Vagina (tissue), 2 donors: ENCODE measurements at regions not wholly inside any gene's neighbourhood (a gene's known extent, or its start where the extent isn't known, plus 50 kb on each side); places are given as distances from the start of the nearest gene placed in this dataset.

ENCODE experiments used
- CTCF ChIP-seq, 3 experiments: fragments of 450-650 bp in 2 of 3; fragments of 200-600 bp in 1 of 3; sonication (generic) in 1 of 3; IDR thresholded peaks; one replicate each; pipeline ENCODE4 v1.5.1; 2017 to 2019; ENCODE audit warnings: antibody characterized with exemption in 3 of 3, mild to moderate bottlenecking in 2 of 3, moderate library complexity in 2 of 3
- POLR2A ChIP-seq, 2 donors: fragments of 450-650 bp; IDR thresholded peaks; one replicate each; pipeline ENCODE4 v1.6.1; 2017; ENCODE audit warnings: antibody characterized with exemption in 2 of 2, mild to moderate bottlenecking in 2 of 2, moderate library complexity in 2 of 2
- POLR2AphosphoS5 ChIP-seq, 2 donors: sonication (generic); formaldehyde crosslinking; IDR thresholded peaks; one replicate each; pipeline ENCODE4 v1.9.0; 2017; ENCODE audit warnings: antibody characterized with exemption in 2 of 2, mild to moderate bottlenecking in 2 of 2, low read depth in 1 of 2; ENCODE audit not compliant: insufficient read depth in 1 of 2

GRCh38 chr7:82757-83155 is 109.6 kb upstream of the FAM20C start:
- TF ChIP-seq CTCF (IDR thresholded peaks at IDR 0.05) (no peak), POLR2A (IDR thresholded peaks at IDR 0.05) (no peak), POLR2AphosphoS5 (IDR thresholded peaks at IDR 0.05; ENCODE audit: insufficient read depth in 1 of 2, low read depth in 1 of 2) (no peak)
